HG02840 (cell line): ENCODE measurements at regions not wholly inside any gene's neighbourhood (a gene's known extent, or its start where the extent isn't known, plus 50 kb on each side); places are given as distances from the start of the nearest gene placed in this dataset.

Experiments
- ATAC-seq: cut with Tn5 transposase; IDR thresholded peaks from one replicate; pipeline ENCODE4 v1.9.1; 2021; ENCODE audit warnings: mild to moderate bottlenecking, moderate library complexity, moderate number of reproducible peaks; ENCODE audit not compliant: unreplicated experiment, low FRiP score

- ATAC-seq: no peak
Measured at GRCh38 chr13:31894931-31895330, 136.6 kb upstream of the FRY start.

- ATAC-seq: no peak
Measured at GRCh38 chr13:31895691-31896090, 135.9 kb upstream of the FRY start.

DNA sequence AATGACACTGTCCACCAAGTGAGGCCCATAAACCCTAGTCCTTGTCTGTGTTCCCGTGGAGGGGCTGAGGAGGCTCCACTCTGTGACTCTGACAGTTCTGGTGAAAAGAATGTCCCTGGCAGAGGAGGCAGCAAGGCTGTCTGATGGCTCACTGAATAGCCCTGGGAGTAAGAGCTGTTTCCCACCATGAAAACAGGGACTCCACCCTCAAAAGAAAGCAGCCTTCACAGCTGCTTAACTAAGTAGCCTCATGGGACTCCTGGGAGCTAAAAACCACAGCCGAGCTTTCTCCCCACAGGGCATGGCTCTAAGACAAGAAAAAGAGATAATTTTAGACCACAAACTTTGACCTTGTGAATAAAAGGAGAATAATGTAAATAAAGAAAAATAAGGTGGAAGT, 135.1 kb upstream of the FRY start:
- ATAC-seq: no peak

DNA sequence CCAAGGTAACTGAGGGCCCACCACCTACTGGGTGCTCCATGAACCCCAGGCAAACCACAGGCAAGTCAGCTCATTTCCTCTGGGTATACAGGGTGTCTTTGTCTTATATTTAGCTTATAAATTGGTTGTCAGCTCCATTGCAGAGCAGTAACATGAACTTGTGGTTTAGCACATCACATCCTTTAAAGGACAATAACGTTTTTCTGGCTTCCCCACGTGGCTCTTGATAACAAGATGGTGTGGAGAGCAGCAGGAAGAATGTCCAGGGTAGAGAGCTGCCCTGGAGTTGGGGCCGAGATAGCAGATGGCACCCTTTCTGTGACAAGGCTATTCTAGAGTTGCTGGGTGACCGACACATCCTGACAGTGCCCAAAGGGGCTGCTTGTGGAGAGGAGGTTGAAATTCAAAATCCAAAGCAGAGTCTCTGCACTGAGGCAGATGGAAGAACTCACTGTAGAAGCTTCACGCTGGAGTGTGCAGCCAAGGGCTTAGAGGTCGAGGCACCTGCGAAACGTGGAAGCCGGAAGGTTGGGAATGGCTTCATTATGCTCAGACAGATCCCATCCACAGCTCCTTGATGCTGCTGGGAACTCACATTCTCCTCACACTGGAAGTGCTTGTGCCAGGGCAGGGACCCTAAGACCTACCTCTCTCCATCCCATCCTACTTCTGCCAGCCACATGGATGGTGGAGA, 133.0 kb upstream of the FRY start:
- no peak for ATAC-seq

- ATAC-seq: no peak
Measured at GRCh38 chr13:31901985-31902384, 129.6 kb upstream of the FRY start.

DNA sequence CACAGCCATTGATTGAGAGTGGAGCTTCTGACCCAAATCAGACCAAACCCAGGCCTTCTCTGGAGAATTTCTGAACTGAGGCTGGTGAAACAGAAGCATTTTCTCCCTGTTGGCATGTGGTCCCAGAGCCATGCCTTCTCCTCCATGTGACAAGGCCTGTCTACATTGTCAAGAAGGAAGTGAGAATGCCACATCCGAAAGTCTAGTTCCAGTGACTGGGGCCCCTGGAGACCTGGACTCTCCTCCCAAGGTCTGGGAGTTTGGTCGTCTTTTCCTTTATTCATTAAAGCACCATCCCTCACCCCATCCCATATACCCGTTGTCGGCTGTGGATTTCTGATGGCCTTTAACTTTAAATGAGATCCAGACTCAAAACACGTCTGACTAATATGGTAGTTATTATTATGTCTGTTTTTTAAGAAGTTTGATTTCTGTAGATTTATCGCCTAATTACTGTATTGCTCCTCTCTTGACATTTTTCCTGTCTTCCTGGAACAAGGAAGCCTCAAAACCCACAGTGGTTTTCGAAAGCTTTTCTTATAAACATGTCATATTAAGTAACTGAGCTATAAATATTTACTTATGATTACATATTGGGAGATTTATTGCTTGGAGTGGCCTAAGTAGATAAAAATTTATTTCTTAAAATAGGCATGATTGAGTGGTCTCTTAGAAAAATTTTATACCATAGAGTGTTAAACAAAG, 128.3 kb upstream of the FRY start:
- ATAC-seq: no peak

- no peak for ATAC-seq
Measured at GRCh38 chr13:31904941-31905824, 126.4 kb upstream of the FRY start.

- ATAC-seq: no peak
Measured at GRCh38 chr13:31905961-31906360, 125.6 kb upstream of the FRY start.

GRCh38 chr13:31908696-31909411, 122.7 kb upstream of the FRY start:
- ATAC-seq: no peak

DNA sequence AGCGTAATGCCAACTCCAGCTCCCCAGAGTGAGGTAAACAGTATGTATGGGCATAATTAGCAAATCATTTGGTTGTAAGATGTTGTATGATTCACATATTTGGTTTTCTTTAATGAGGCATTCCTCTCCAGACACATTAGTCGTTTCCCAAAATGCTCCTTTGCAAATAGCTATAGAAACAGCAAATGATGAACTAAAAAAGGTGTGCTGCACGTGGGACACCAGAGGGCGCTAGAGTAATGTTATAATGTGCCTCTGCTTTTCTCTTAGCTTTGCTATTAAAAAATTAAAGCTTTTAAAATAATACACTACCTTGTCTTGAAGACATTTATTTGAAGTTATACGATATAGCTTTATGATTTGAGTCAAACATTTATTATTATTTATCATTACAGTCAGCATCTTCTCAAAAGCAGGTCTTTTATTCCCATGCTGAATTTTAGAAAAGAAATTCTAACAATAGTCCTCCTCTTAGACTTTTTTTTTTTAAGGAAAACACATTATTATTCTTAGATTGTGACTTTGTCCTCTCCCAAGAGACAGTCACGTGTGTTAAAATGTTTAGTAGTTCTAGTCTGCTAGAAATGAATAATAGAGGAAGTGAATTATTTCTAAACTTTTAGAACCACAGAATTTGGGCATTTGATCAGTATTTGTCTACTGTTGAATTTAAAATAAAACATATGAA, 121.6 kb upstream of the FRY start:
- ATAC-seq: no peak

GRCh38 chr13:31910633-31911032, 120.9 kb upstream of the FRY start:
- ATAC-seq: no peak

DNA sequence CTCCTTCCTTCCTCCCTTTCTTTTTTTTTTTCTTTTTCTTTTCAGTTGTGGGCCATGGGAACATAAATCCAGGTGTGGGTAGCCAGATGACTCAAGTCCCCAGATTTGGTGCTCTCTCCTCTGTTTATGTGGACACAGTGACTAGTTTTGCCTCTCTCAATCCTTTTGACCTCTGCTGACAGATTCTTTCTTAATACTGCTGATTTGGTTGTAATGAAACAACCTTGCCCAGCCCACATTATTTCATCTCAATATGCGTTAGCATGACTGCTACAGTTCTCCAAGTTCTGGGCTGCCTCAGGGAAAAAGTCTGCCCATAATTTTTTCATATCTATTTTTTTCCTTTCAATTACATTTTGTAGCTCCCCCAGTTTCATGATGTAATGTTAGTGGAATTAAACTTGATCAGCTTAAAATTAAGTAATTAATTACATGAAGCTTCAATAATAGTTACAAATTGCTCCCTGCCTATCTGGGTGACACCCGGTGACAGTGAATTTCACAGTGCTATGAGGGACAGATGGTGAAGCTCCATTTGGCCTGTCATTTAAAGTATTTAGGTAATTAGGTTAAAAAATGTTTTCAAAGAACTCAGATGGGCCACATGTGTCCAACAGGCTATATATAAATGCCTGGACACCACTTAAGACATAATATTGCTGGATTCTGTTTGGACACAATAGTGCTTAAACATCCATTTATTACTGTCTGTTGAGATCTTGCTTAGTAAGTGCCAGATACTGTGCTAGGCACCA, 118.8 kb upstream of the FRY start:
- ATAC-seq: no peak

- ATAC-seq: no peak
Measured at GRCh38 chr13:31913459-31913858, 118.1 kb upstream of the FRY start.

GRCh38 chr13:31914843-31915242, 116.7 kb upstream of the FRY start:
- ATAC-seq: no peak

DNA sequence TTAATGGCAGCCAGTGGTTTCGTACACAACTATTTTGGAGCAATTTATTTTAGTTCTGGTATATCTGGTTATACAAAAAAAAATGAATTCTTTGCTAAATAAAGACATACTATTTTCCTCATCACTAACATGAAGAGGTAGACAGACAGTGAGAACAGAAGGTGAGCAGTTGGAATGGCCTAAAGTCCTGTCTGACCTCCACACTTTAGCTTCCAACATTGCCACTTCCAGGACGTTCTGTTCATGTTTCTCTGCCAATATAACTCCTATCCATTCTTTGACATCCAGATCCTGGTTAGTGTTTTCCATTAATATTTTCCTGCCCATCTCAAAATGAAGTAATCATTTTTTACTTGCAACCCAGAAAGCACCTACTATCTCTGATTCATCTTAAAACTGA, 112.9 kb upstream of the FRY start:
- no peak for ATAC-seq

DNA sequence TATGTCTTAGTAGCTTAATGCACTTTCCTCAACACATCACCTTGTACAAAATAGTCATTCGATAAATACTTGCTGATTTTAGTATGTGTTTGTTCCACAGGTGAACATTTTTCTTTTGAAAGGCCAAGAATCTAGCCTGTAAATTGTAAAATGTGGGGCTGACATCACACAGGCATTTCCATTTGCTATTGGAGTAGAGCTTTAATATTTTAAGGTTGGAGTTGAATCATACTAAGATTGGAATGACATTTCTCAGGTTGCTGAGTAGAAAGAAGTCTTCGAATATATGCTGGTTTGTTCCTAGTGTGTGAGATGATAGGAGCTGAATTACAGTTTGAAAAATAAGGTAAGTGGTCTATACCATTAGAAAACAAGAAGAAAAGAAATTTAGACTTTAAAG, 112.3 kb upstream of the FRY start:
- no peak for ATAC-seq

GRCh38 chr13:31919971-31920726, 111.4 kb upstream of the FRY start:
- no peak for ATAC-seq

DNA sequence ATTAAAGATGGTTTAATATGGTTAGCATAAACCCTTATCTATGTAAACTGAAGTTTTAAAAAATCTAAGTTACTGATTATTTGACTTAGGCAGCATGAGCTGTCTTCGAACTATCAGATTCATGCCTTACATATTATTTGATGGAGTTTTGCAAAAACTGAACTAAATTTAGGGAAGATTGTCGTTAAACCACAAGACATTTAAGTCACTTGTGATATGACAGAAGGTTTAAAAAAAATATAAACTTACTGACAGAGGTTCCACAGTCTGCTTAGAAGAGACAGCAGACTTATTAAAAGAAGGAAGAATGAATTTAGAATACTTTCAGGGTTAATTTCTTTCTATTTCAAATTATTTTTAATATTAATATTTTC, 110.9 kb upstream of the FRY start:
- ATAC-seq: no peak

GRCh38 chr13:31922724-31923123, 108.8 kb upstream of the FRY start:
- ATAC-seq: no peak
